Aorta (tissue), 5 donors: ENCODE measurements at regions not wholly inside any gene's neighbourhood (a gene's known extent, or its start where the extent isn't known, plus 50 kb on each side); places are given as distances from the start of the nearest gene placed in this dataset.

ENCODE experiments used
- ATAC-seq: fragments of 200-7000 bp; cut with Tn5 transposase; one replicate; pipeline ENCODE4 v1.9.1; 2022; ENCODE audit warnings: moderate library complexity; ENCODE audit not compliant: low FRiP score
- DNase-seq, 2 donors: peaks; one replicate each; pipeline ENCODE4 v3.0.0-alpha.2; 2020
- H3K27ac ChIP-seq, 2 donors: one replicate each; pipeline ENCODE4 v1.5.1; 2013; ENCODE audit warnings: low read length in 2 of 2, mild to moderate bottlenecking in 2 of 2, moderate library complexity in 2 of 2, control low read depth in 1 of 2, inconsistent platforms in 1 of 2, low read depth in 1 of 2
- H3K27me3 ChIP-seq, 2 donors: one replicate each; pipeline ENCODE4 v1.6.1; 2013; ENCODE audit warnings: control low read depth in 1 of 2, low read length in 1 of 2, mild to moderate bottlenecking in 1 of 2, moderate library complexity in 1 of 2; ENCODE audit not compliant: insufficient read depth in 2 of 2, control insufficient read depth in 1 of 2
- H3K36me3 ChIP-seq, 2 donors: one replicate each; pipeline ENCODE4 v1.6.1; 2013; ENCODE audit warnings: control low read depth in 1 of 2, low read length in 1 of 2, mild to moderate bottlenecking in 1 of 2; ENCODE audit not compliant: insufficient read depth in 2 of 2, control insufficient read depth in 1 of 2
- H3K4me1 ChIP-seq, 2 donors: one replicate each; pipeline ENCODE4 v1.6.1; 2013; ENCODE audit warnings: low read length in 2 of 2, control low read depth in 1 of 2, mild to moderate bottlenecking in 1 of 2, moderate library complexity in 1 of 2; ENCODE audit not compliant: insufficient read depth in 2 of 2, control insufficient read depth in 1 of 2
- H3K4me3 ChIP-seq, 2 donors: one replicate each; pipeline ENCODE4 v1.5.1; 2013; ENCODE audit warnings: low read length in 2 of 2, control low read depth in 1 of 2, mild to moderate bottlenecking in 1 of 2
- H3K9me3 ChIP-seq: one replicate; pipeline ENCODE4 v1.6.1; 2013; ENCODE audit warnings: mild to moderate bottlenecking, low read length; ENCODE audit not compliant: control insufficient read depth
- WGBS, 2 donors: extraction: QIAGEN DNeasy Blood & Tissue Kit; methylation state at CpG; one replicate each; pipeline ENCODE4 v1.1.7; 2013; 5-methylcytosine and 5-hydroxymethylcytosine counted together
- intact Hi-C, 2 donors: fragments of 100-400 bp; cut with DNase I; formaldehyde crosslinking; loops; one replicate each; pipeline versions ENCODE4 v1.14.2 to v1.15.0; 2022
- donor health status: healthy with polysubstance abuse.
- donor health status: Bipolar disorder and iron deficiency.
- donor health status: DM: no; HTN: no; CAD: no.
- donor health status: DM: no; HTN: no; CAD: no.
- donor health status: DM: yes; HTN: yes; CAD: no.

GRCh38 chrX:98350940-98351339 is 1467.2 kb downstream of the RPA4 start:
- Histone ChIP-seq H3K27me3 (no peaks in the 10 kb centered on the region), H3K9me3 (no peaks in the 10 kb centered on the region), H3K27ac (no peak overlapping the region), H3K4me3 (no peak overlapping the region), H3K36me3 (no peaks in the 10 kb centered on the region), H3K4me1 (no peaks in the 10 kb centered on the region)
- ATAC-seq = no peak
- no peak for DNase-seq
- intact Hi-C loops = no loop called here

DNA sequence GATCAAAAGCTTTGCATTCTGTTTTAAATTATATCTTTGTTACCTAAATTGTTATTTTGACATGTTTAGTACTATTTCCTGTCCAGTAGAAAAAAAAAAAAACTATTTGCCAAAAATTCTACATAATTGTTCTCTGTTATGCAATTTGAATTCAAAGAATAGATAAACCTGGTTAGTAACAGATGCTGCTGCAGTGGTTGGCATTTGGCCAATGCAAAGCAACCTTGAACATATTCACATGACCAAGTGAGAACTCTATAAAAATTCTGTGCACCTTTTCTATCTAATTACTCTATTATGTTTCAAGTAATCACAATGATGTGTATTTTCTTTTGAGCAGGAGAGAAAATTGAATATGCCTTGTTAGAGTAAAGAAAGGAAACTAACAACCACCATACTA is 1473.4 kb downstream of the RPA4 start:
- Histone ChIP-seq H3K4me1 (no peaks in the 10 kb centered on the region), H3K27me3 (no peaks in the 10 kb centered on the region), H3K9me3 (no peaks in the 10 kb centered on the region), H3K27ac (no peak overlapping the region), H3K4me3 (no peak overlapping the region), H3K36me3 (no peaks in the 10 kb centered on the region)
- ATAC-seq (no peak), DNase-seq (no peak)
- intact Hi-C loops = no loop called here

DNA sequence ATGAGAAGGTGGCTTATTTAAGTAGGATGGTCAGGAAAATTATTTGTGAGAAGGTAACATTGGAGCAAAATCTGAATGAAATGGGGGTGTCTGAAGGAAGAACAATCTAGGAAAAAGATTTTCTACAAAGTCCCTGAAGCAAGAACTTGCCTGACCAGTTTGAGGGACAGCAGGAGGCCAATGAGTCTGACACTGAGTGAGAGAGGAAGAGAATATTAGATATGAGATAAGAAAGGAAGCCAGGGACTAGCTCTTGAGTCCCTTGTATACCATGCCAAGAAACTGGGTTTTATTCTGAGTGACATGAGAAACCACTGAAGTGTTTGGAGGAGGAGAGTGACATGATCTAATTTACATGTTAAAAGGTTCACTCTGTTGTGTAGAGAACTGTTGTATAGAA is 1478.9 kb downstream of the RPA4 start:
- H3K27me3 ChIP-seq = no peaks in the 10 kb centered on the region
- no peaks in the 10 kb centered on the region for H3K9me3 ChIP-seq
- no peak overlapping the region for H3K4me3 ChIP-seq
- H3K27ac ChIP-seq = no peak overlapping the region
- H3K36me3 ChIP-seq = no peaks in the 10 kb centered on the region
- ATAC-seq (no peak), DNase-seq (no peak)
- no peaks in the 10 kb centered on the region for H3K4me1 ChIP-seq
- intact Hi-C loops = no loop called here

- no peaks in the 10 kb centered on the region for H3K27me3 ChIP-seq
- no peak for DNase-seq
- no peak for ATAC-seq
- WGBS, 2 donors = 73 to 79% methylated on average over 2 of the region's 2 CpGs
- H3K4me3 ChIP-seq = no peak overlapping the region
- H3K9me3 ChIP-seq = no peaks in the 10 kb centered on the region
- H3K27ac ChIP-seq = no peak overlapping the region
- no peaks in the 10 kb centered on the region for H3K4me1 ChIP-seq
- no peaks in the 10 kb centered on the region for H3K36me3 ChIP-seq
- intact Hi-C loops = no loop called here
Measured at GRCh38 chrX:98371994-98372393, 1488.3 kb downstream of the RPA4 start.

- no peaks in the 10 kb centered on the region for H3K4me1 ChIP-seq
- DNase-seq (no peak), ATAC-seq (no peak)
- H3K27ac ChIP-seq = no peak overlapping the region
- WGBS, 2 donors = 76 to 88% methylated on average over 3 of the region's 3 CpGs
- intact Hi-C loops = no loop called here
- H3K9me3 ChIP-seq = no peaks in the 10 kb centered on the region
- H3K36me3 ChIP-seq = no peaks in the 10 kb centered on the region
- no peak overlapping the region for H3K4me3 ChIP-seq
- H3K27me3 ChIP-seq = no peaks in the 10 kb centered on the region
Measured at GRCh38 chrX:98379134-98379533, 1495.4 kb downstream of the RPA4 start.

- H3K36me3 ChIP-seq = no peaks in the 10 kb centered on the region
- no peaks in the 10 kb centered on the region for H3K9me3 ChIP-seq
- ATAC-seq = no peak
- no peak overlapping the region for H3K27ac ChIP-seq
- WGBS, 2 donors = 66 to 86% methylated on average over 11 of the region's 11 CpGs
- intact Hi-C loops = no loop called here
- H3K27me3 ChIP-seq = no peaks in the 10 kb centered on the region
- DNase-seq = no peak
- no peak overlapping the region for H3K4me3 ChIP-seq
- no peaks in the 10 kb centered on the region for H3K4me1 ChIP-seq
Measured at GRCh38 chrX:98380106-98380505, 1496.4 kb downstream of the RPA4 start.

- no peak for ATAC-seq
- H3K27ac ChIP-seq = no peak overlapping the region
- no peaks in the 10 kb centered on the region for H3K4me1 ChIP-seq
- H3K36me3 ChIP-seq = no peaks in the 10 kb centered on the region
- intact Hi-C loops = no loop called here
- no peak for DNase-seq
- no peaks in the 10 kb centered on the region for H3K9me3 ChIP-seq
- no peak overlapping the region for H3K4me3 ChIP-seq
- no peaks in the 10 kb centered on the region for H3K27me3 ChIP-seq
- WGBS, 2 donors = 70 to 89% methylated on average over 10 of the region's 10 CpGs
Measured at GRCh38 chrX:98380556-98380955, 1496.8 kb downstream of the RPA4 start.

- no peaks in the 10 kb centered on the region for H3K4me1 ChIP-seq
- H3K9me3 ChIP-seq = no peaks in the 10 kb centered on the region
- intact Hi-C loops = no loop called here
- no peaks in the 10 kb centered on the region for H3K27me3 ChIP-seq
- no peak overlapping the region for H3K4me3 ChIP-seq
- DNase-seq (no peak), ATAC-seq (no peak)
- WGBS, 2 donors = 50 to 58% methylated on average over 1 of the region's 1 CpG
- H3K36me3 ChIP-seq = no peaks in the 10 kb centered on the region
- no peak overlapping the region for H3K27ac ChIP-seq
Measured at GRCh38 chrX:98398542-98398941, 1514.8 kb downstream of the RPA4 start.

DNA sequence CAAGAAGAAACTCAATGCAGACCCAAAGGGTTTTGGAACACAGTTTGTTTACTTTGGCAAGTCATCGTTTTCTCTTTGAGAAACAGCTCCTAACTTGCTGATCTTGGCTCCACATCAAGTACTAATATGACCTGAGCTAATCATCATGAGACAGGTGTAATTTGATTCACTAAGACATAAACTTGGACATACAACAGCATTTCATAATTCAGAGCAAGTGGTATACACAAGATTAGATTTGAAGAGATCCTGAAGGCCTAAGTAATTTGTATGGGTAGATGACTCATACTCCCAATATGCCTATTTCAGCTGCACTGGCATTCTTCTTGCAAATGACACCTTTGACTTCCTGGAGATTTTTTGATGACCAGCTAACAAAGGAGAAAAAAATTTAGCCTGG is 1521.7 kb downstream of the RPA4 start:
- no peak for ATAC-seq
- H3K4me1 ChIP-seq = no peaks in the 10 kb centered on the region
- H3K36me3 ChIP-seq = no peaks in the 10 kb centered on the region
- H3K9me3 ChIP-seq = no peaks in the 10 kb centered on the region
- H3K4me3 ChIP-seq = no peak overlapping the region
- no peak for DNase-seq
- H3K27ac ChIP-seq = no peak overlapping the region
- intact Hi-C loops = no loop called here
- WGBS, 2 donors = 0 to 12% methylated on average over 1 of the region's 1 CpG
- H3K27me3 ChIP-seq = no peaks in the 10 kb centered on the region

- ATAC-seq = no peak
- no peaks in the 10 kb centered on the region for H3K9me3 ChIP-seq
- WGBS, 2 donors = 84 to 92% methylated on average over 4 of the region's 4 CpGs
- H3K36me3 ChIP-seq = no peaks in the 10 kb centered on the region
- H3K27ac ChIP-seq = no peak overlapping the region
- H3K4me3 ChIP-seq = no peak overlapping the region
- DNase-seq = no peak
- intact Hi-C loops = no loop called here
- no peaks in the 10 kb centered on the region for H3K4me1 ChIP-seq
- no peaks in the 10 kb centered on the region for H3K27me3 ChIP-seq
Measured at GRCh38 chrX:98407584-98407983, 1523.9 kb downstream of the RPA4 start.
